NCI-H1417 treated with DMSO at 0.1 percent for 48 hours (cell line): ENCODE measurements at regions not wholly inside any gene's neighbourhood (a gene's known extent, or its start where the extent isn't known, plus 50 kb on each side); places are given as distances from the start of the nearest gene placed in this dataset.

Experiments used
- DNase-seq: peaks from one replicate; lab custom pipeline; 2025; lab: John Stamatoyannopoulos, UW

DNA sequence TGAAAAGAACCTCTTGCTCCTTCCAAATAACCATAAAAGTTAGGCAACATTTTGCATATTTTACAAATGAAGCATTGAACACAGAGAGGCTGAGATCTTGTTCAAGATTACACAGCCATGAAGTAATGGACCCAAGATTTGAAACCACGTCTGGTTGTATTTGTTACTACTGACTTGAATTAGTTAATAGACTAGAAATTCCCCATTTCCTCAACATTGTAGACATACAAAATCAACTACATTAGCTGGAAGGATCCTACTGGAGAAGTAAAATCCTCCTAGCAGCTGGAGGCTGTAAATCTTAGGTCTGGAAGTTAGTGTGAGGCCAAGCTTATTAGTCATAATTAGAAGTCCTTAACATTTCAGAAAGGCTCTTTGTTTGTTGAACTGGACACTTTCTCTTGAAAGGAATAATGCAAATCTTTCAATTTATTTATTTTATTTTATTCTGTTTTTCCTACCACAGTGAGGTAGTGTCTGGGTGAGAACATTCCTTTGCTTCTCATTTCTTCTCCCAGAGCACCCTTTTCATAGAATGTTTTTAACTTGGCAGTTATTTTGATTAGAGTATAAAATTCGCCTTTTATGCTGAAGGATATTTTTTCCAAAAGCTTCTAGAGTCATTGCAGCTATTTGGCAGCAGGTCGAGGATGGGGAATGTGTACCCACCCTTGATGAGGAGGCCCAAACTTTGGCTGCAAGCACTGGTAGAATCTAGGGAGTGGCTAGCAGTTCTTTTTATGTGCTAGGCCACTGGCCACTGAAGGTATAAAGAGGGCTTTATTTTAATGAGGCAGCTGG, 62.0 kb upstream of the CLNK start:
- no peak for DNase-seq

DNA sequence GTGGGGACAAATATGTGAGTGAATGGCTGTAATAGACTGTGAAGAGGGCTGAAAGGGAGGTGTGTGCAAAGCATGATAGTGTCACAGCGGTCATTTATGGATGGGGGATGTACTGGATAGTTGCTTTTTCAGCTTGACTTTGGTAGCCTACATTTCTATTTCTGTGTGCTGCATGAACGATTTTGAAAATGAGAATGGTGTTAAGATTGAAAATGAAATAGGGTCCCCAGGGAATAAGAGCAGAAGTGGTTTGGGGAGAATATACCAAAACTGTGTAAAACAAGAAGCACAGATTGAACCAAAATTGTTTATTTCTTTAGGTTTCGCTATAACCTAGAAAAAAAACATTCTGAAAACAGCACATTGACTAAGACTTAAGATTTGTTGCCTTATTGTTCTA, 58.8 kb upstream of the CLNK start:
- DNase-seq: no peak

- no peak for DNase-seq
These were observed 57.6 kb upstream of the CLNK start for GRCh38 chr4:10741961-10742699.

DNA sequence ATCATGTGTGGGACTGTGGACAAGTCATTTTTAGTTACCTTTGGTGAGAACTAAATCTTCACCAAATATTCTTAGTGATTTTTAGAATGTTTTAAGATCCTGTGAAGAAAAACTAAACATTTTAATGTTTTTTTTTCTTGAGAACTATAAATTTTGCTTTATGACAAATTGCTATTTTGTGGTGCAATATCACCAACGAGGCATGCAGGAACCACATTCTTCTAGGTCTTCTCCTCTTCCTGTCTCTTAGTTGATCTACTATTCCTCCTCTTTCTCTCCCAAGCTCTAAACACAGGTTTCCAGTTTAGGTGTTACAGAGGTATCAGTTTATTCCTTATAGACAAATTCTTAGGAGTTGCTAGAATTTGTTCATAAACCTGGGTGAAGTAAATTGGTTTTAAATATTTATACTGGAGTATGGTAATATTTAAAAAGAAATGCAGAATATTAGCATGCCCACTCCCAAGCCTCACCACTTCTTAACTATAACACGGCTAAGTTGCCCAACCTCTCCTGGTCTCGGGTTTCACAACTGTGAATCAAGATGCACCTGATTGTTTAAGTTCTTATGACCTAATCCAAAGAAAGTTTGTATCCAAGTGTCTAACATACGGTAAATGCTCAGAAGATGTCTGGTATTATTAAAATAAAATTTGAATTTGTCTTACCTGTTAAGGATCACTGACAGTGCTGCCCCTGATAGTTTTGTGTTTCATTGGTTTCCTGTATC, 56.5 kb upstream of the CLNK start:
- DNase-seq: no peak

GRCh38 chr4:10740251-10740650, 55.7 kb upstream of the CLNK start:
- DNase-seq: no peak

GRCh38 chr4:10738826-10739489, 54.4 kb upstream of the CLNK start:
- no peak for DNase-seq

DNA sequence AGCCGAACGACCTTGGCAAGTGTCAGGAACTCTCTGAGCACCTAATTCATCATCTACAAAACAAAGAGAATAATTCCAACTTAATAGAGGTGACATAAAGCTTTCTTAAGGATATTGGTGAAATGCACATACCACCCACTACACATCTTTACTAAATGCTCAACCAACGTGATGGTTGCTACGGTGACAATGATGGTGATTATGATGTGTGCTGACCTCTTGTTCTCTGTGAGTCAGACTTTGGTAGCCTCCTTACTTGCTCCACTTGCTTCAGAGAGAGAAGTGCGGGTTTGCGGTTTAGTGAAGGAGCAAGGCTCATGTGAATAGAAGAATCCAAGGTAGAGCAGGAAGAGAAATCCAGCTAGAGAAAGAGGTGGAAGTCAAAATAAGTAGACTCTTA, 52.8 kb upstream of the CLNK start:
- no peak for DNase-seq

- DNase-seq: no peak
These were observed 52.3 kb upstream of the CLNK start for GRCh38 chr4:10736895-10737294.

DNA sequence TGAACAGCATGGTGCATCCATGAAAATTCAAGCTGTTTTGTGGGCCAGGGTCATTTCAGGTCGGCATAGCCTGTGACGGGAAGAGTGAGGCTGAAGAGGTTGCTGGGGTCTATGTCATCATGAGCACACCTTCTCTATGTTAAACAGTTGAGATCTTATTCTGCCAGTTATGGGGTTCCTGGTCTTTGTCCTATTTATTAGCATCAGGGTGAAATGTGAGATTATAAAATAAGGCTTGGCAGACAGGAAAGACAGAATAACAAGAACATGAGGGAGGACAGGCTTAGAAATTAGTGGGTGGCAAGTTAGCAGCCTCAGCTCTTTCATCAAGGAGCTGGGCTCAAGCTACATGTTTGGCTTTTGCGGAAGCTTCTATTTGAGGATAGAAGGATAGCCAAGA, 51.7 kb upstream of the CLNK start:
- no peak for DNase-seq

- no peak for DNase-seq
These were observed 50.1 kb upstream of the CLNK start for GRCh38 chr4:10734697-10735096.
